Suprapubic skin (tissue), 4 donors: ENCODE measurements at regions not wholly inside any gene's neighbourhood (a gene's known extent, or its start where the extent isn't known, plus 50 kb on each side); places are given as distances from the start of the nearest gene placed in this dataset.

ENCODE experiments used
- DNase-seq, 2 donors: peaks; one replicate each; pipeline ENCODE4 v3.0.0-alpha.2; 2019; ENCODE audit warnings: low spot score in 2 of 2
- H3K27ac ChIP-seq: fragments of 200-600 bp; sonication (generic); one replicate; pipeline ENCODE4 v1.5.1; 2019
- H3K27me3 ChIP-seq: fragments of 200-600 bp; sonication (generic); one replicate; pipeline ENCODE4 v1.5.1; 2019
- H3K36me3 ChIP-seq: fragments of 200-600 bp; sonication (generic); one replicate; pipeline ENCODE4 v1.5.1; 2019
- H3K4me1 ChIP-seq: fragments of 200-600 bp; sonication (generic); one replicate; pipeline ENCODE4 v1.5.1; 2019
- H3K4me3 ChIP-seq: fragments of 200-600 bp; sonication (generic); one replicate; pipeline ENCODE4 v1.5.1; 2019; ENCODE audit warnings: mild to moderate bottlenecking
- H3K9me3 ChIP-seq: fragments of 200-600 bp; sonication (generic); one replicate; pipeline ENCODE4 v1.5.1; 2019
- CTCF ChIP-seq, 2 donors: fragments of 200-600 bp in 1 of 2; fragments of 450-650 bp in 1 of 2; sonication (generic) in 1 of 2; IDR thresholded peaks; one replicate each; pipeline ENCODE4 v1.5.1; 2016 to 2019; ENCODE audit warnings: antibody characterized with exemption in 2 of 2, mild to moderate bottlenecking in 1 of 2, moderate library complexity in 1 of 2
- EP300 ChIP-seq: sonication (generic); formaldehyde crosslinking; IDR thresholded peaks from one replicate; pipeline ENCODE4 v1.6.1; 2017; ENCODE audit warnings: antibody characterized with exemption
- POLR2A ChIP-seq, 2 donors: fragments of 450-650 bp; IDR thresholded peaks; one replicate each; pipeline ENCODE4 v1.6.1; 2017; ENCODE audit warnings: antibody characterized with exemption in 2 of 2, mild to moderate bottlenecking in 2 of 2, moderate library complexity in 2 of 2
- POLR2AphosphoS5 ChIP-seq, 3 donors: sonication (generic); formaldehyde crosslinking; IDR thresholded peaks; one replicate each; pipeline ENCODE4 v1.6.1; 2017; ENCODE audit warnings: antibody characterized with exemption in 3 of 3
- WGBS: methylation state at CpG from one replicate; pipeline ENCODE4 v1.1.5; 2018; 5-methylcytosine and 5-hydroxymethylcytosine counted together

GRCh38 chr5:61719124-61719523, 387.1 kb downstream of the ZSWIM6 start:
- no peak for DNase-seq
- no peaks in the 10 kb centered on the region for H3K9me3 ChIP-seq
- TF ChIP-seq CTCF (IDR thresholded peaks at IDR 0.05) = no peak
- TF ChIP-seq POLR2AphosphoS5 (IDR thresholded peaks at IDR 0.05) = no peak
- TF ChIP-seq EP300 = no peak
- TF ChIP-seq POLR2A (IDR thresholded peaks at IDR 0.05) = no peak
- 95% methylated on average over 1 of the region's 1 CpG for WGBS
- no peaks in the 10 kb centered on the region for H3K4me1 ChIP-seq
- no peak overlapping the region for H3K27ac ChIP-seq
- H3K4me3 ChIP-seq = no peak overlapping the region
- no peaks in the 10 kb centered on the region for H3K36me3 ChIP-seq
- no peaks in the 10 kb centered on the region for H3K27me3 ChIP-seq

DNA sequence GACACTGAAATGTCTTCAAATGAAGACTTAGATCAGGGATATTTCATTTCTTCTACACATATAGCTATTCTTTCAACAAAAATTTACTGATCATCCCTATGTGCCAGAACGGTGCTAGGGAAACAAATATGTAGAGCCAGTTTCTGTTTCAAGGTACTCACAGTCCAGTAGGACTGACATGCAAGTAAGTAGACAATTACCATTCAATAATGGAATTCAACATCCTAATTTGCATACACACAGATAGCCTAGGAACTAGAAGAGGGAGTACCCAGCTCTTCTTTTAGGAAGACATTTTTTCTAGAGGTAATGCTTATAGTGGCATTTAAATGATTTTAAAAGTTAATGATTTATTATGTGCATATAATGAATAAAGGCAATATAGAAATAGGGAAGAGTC, 388.8 kb downstream of the ZSWIM6 start:
- TF ChIP-seq EP300 (no peak), CTCF (IDR thresholded peaks at IDR 0.05) (no peak), POLR2AphosphoS5 (IDR thresholded peaks at IDR 0.05) (no peak), POLR2A (IDR thresholded peaks at IDR 0.05) (no peak)
- Histone ChIP-seq H3K9me3 (no peaks in the 10 kb centered on the region), H3K36me3 (no peaks in the 10 kb centered on the region), H3K27me3 (no peaks in the 10 kb centered on the region), H3K4me1 (no peaks in the 10 kb centered on the region), H3K4me3 (no peak overlapping the region), H3K27ac (no peak overlapping the region)
- no peak for DNase-seq
- WGBS = 88% methylated on average over 1 of the region's 1 CpG

- 61% methylated on average over 2 of the region's 2 CpGs for WGBS
- DNase-seq = no peak
- no peaks in the 10 kb centered on the region for H3K4me1 ChIP-seq
Observed at GRCh38 chr5:61724102-61724501, 392.0 kb downstream of the ZSWIM6 start.

DNA sequence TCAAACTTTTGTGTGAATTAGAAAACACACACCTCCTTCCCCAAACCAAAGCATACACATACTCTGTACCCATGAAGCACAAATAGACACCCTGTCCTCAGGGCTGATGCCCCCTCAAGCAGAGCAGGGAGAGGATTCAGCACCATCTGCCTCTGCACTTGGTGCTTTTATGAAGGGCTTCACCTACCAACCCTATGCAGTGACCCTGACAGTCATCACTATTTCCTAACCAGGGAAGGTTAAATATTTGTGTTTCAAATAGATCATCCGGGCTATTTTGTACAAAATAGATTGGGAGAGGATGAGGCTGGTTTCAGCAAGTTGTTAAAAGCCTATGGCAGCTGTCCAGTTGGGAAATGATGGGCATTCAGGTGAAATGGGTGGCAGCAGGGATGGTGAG, 396.2 kb downstream of the ZSWIM6 start:
- WGBS = 75% methylated on average over 1 of the region's 1 CpG
- Histone ChIP-seq H3K4me3 (no peak overlapping the region), H3K9me3 (no peaks in the 10 kb centered on the region), H3K27ac (no peak overlapping the region), H3K36me3 (no peaks in the 10 kb centered on the region), H3K27me3 (no peaks in the 10 kb centered on the region), H3K4me1 (no peaks in the 10 kb centered on the region)
- TF ChIP-seq POLR2AphosphoS5 (IDR thresholded peaks at IDR 0.05) (no peak), POLR2A (IDR thresholded peaks at IDR 0.05) (no peak), EP300 (no peak)
- DNase-seq = no peak

More at GRCh38 chr5:61724102-61724501, 392.0 kb downstream of the ZSWIM6 start:
- Histone ChIP-seq H3K4me3 (no peak overlapping the region), H3K9me3 (no peaks in the 10 kb centered on the region), H3K36me3 (no peaks in the 10 kb centered on the region), H3K27me3 (no peaks in the 10 kb centered on the region), H3K27ac (no peak overlapping the region)
- TF ChIP-seq POLR2A (IDR thresholded peaks at IDR 0.05) = no peak
- no peak for TF ChIP-seq CTCF (IDR thresholded peaks at IDR 0.05)
- TF ChIP-seq EP300 = no peak
- no peak for TF ChIP-seq POLR2AphosphoS5 (IDR thresholded peaks at IDR 0.05)

GRCh38 chr5:61730866-61731265, 398.8 kb downstream of the ZSWIM6 start:
- DNase-seq = no peak
- no peak overlapping the region for H3K27ac ChIP-seq
- no peaks in the 10 kb centered on the region for H3K9me3 ChIP-seq
- WGBS = 57% methylated on average over 3 of the region's 3 CpGs
- H3K27me3 ChIP-seq = no peaks in the 10 kb centered on the region
- H3K4me3 ChIP-seq = no peak overlapping the region
- no peaks in the 10 kb centered on the region for H3K4me1 ChIP-seq
- H3K36me3 ChIP-seq = no peaks in the 10 kb centered on the region
- no peak for TF ChIP-seq POLR2A (IDR thresholded peaks at IDR 0.05)
- no peak for TF ChIP-seq POLR2AphosphoS5 (IDR thresholded peaks at IDR 0.05)
- TF ChIP-seq EP300 = no peak
- TF ChIP-seq CTCF (IDR thresholded peaks at IDR 0.05) = no peak
